Activated T-cell treated with anti-CD3 and anti-CD28 coated beads, Interleukin-2, amount 50 U/mL, for 48 hours (primary cell): ENCODE measurements at regions not wholly inside any gene's neighbourhood (a gene's known extent, or its start where the extent isn't known, plus 50 kb on each side); places are given as distances from the start of the nearest gene placed in this dataset.
A peak's percentile ranks its signal among the peaks of the same experiment; 100 is the strongest.

Source experiments
- DNase-seq, 2 experiments: peaks; one replicate each; pipeline ENCODE4 v3.0.0-alpha.2; 2020

GRCh38 chr20:23249541-23249940 lies 101.0 kb upstream of the NXT1 start:
- no peak for DNase-seq

- DNase-seq = no peak
Measured at GRCh38 chr20:23248461-23248882, 102.1 kb upstream of the NXT1 start.

- no peak for DNase-seq
Measured at GRCh38 chr20:23246717-23247664, 103.6 kb upstream of the NXT1 start.

GRCh38 chr20:23245553-23246181 lies 104.9 kb upstream of the NXT1 start:
- DNase-seq = peak; percentile 22 to 42

- no peak for DNase-seq
Measured at GRCh38 chr20:23244916-23245552, 105.6 kb upstream of the NXT1 start.

GRCh38 chr20:23244156-23244915 lies 106.3 kb upstream of the NXT1 start:
- DNase-seq = no peak

GRCh38 chr20:23243791-23244155 lies 106.8 kb upstream of the NXT1 start:
- DNase-seq = no peak

GRCh38 chr20:23242556-23243180 lies 107.9 kb upstream of the NXT1 start:
- no peak for DNase-seq

- no peak for DNase-seq
Measured at GRCh38 chr20:23242104-23242503, 108.5 kb upstream of the NXT1 start.

GRCh38 chr20:23241416-23241815 lies 109.2 kb upstream of the NXT1 start:
- DNase-seq = no peak

GRCh38 chr20:23240519-23240918 lies 110.1 kb upstream of the NXT1 start:
- DNase-seq = no peak

GRCh38 chr20:23237201-23237600 lies 113.4 kb upstream of the NXT1 start:
- DNase-seq = no peak

GRCh38 chr20:23235173-23236027 lies 115.2 kb upstream of the NXT1 start:
- peak; percentile 49 to 64 for DNase-seq

- no peak for DNase-seq
Measured at GRCh38 chr20:23234311-23235078, 116.1 kb upstream of the NXT1 start.

GRCh38 chr20:23233341-23233740 lies 117.2 kb upstream of the NXT1 start:
- no peak for DNase-seq

- no peak for DNase-seq
Measured at GRCh38 chr20:23232679-23233308, 117.8 kb upstream of the NXT1 start.

GRCh38 chr20:23232219-23232581 lies 118.4 kb upstream of the NXT1 start:
- no peak for DNase-seq

GRCh38 chr20:23231561-23232218 lies 118.9 kb upstream of the NXT1 start:
- DNase-seq = no peak

- DNase-seq = no peak
Measured at GRCh38 chr20:23230766-23231385, 119.7 kb upstream of the NXT1 start.
